Stimulated activated naive CD8-positive, alpha-beta T cell treated with anti-CD3 and anti-CD28 coated beads, Interleukin-15, amount 100 ng/mL, for 72 hours (primary cell): ENCODE measurements at regions not wholly inside any gene's neighbourhood (a gene's known extent, or its start where the extent isn't known, plus 50 kb on each side); places are given as distances from the start of the nearest gene placed in this dataset.
A peak's percentile ranks its signal among the peaks of the same experiment; 100 is the strongest.

Experiments
- ATAC-seq: fragments of 150-1000 bp; cut with Tn5 transposase; 2 replicates; pipeline ENCODE4 v1.10.0; 2021; ENCODE audit warnings: mild to moderate bottlenecking, moderate library complexity
- DNase-seq, 2 donors: peaks; one replicate each; pipeline ENCODE4 v3.0.0; 2021 to 2022
- H3K27ac Mint-ChIP-seq, 2 donors: one replicate each; pipeline ENCODE4 v1.8.0; 2022; ENCODE audit warnings: mild to moderate bottlenecking in 2 of 2, mixed read lengths in 2 of 2, moderate library complexity in 2 of 2
- H3K27me3 Mint-ChIP-seq: one replicate; pipeline ENCODE4 v1.8.0; 2022; ENCODE audit warnings: mixed read lengths
- H3K4me1 Mint-ChIP-seq: one replicate; pipeline ENCODE4 v1.8.0; 2022; ENCODE audit warnings: mild to moderate bottlenecking, mixed read lengths
- H3K4me3 Mint-ChIP-seq, 2 donors: one replicate each; pipeline ENCODE4 v1.8.0; 2022; ENCODE audit warnings: mild to moderate bottlenecking in 2 of 2, mixed read lengths in 2 of 2, moderate library complexity in 1 of 2
- H3K9me3 Mint-ChIP-seq, 2 donors: one replicate each; pipeline ENCODE4 v1.8.0; 2022; ENCODE audit warnings: mixed read lengths in 2 of 2

GRCh38 chr2:129619471-129619870 is 360.0 kb upstream of the RAB6C start:
- Mint-ChIP-seq H3K4me3 (no peak overlapping the region), H3K27me3 (peaks cover 16% of the 10 kb centered on the region), H3K4me1 (no peaks in the 10 kb centered on the region), H3K27ac (no peak overlapping the region), H3K9me3 (no peaks in the 10 kb centered on the region)
- DNase-seq (no peak), ATAC-seq (no peak)

GRCh38 chr2:129620411-129620810 is 359.1 kb upstream of the RAB6C start:
- ATAC-seq (no peak), DNase-seq (no peak)
- H3K4me3 Mint-ChIP-seq: no peak overlapping the region
- H3K4me1 Mint-ChIP-seq: no peaks in the 10 kb centered on the region
- H3K27me3 Mint-ChIP-seq: peaks cover 10% of the 10 kb centered on the region
- H3K27ac Mint-ChIP-seq: no peak overlapping the region
- H3K9me3 Mint-ChIP-seq: peaks cover 0 to 1% of the 10 kb centered on the region in 2 donors

- no peak for DNase-seq
- no peak overlapping the region for H3K27ac Mint-ChIP-seq
Measured at GRCh38 chr2:129623783-129624182, 355.7 kb upstream of the RAB6C start.

DNA sequence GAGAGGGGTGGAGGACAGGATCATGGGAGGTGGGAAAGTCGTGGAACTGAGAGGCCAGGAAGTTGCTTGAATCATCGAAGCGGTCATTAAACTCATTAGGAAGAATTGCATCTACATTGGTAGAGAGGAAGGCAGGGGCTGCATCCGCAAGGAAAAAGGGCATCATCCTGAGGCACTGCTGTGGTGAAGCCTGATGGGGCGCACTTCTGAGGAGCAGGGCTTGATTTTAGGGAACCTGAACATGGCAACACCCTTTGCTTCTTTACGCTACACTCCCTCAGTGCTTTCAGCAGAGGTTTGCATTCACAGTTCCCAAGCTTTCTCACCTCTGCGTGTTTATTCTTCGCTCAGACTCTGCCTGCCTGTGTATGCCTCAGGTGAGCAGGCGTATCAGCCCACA is 352.0 kb upstream of the RAB6C start:
- no peak overlapping the region for H3K27ac Mint-ChIP-seq

More at GRCh38 chr2:129623783-129624182, 355.7 kb upstream of the RAB6C start:
- H3K4me1 Mint-ChIP-seq: no peaks in the 10 kb centered on the region
- ATAC-seq: no peak
- no peak overlapping the region for H3K4me3 Mint-ChIP-seq
- H3K9me3 Mint-ChIP-seq: peaks cover 0 to 14% of the 10 kb centered on the region in 2 donors
- H3K27me3 Mint-ChIP-seq: no peaks in the 10 kb centered on the region

GRCh38 chr2:129636692-129637091 is 342.8 kb upstream of the RAB6C start:
- Mint-ChIP-seq H3K27me3 (no peaks in the 10 kb centered on the region), H3K27ac (peak overlapping the region in 1 of 2 donors; percentile 1), H3K4me1 (no peaks in the 10 kb centered on the region), H3K9me3 (no peaks in the 10 kb centered on the region), H3K4me3 (no peak overlapping the region)
- ATAC-seq (peak; percentile 28), DNase-seq (no peak)

More for the DNA sequence above, 352.0 kb upstream of the RAB6C start:
- DNase-seq: no peak
- no peaks in the 10 kb centered on the region for H3K27me3 Mint-ChIP-seq
- no peak overlapping the region for H3K4me3 Mint-ChIP-seq
- ATAC-seq: no peak
- no peaks in the 10 kb centered on the region for H3K4me1 Mint-ChIP-seq
- peaks cover 0 to 20% of the 10 kb centered on the region in 2 donors for H3K9me3 Mint-ChIP-seq

- Mint-ChIP-seq H3K9me3 (no peaks in the 10 kb centered on the region), H3K27me3 (no peaks in the 10 kb centered on the region), H3K4me3 (no peak overlapping the region), H3K27ac (no peak overlapping the region), H3K4me1 (no peaks in the 10 kb centered on the region)
- no peak for ATAC-seq
- DNase-seq: no peak
Measured at GRCh38 chr2:129641371-129641770, 338.1 kb upstream of the RAB6C start.

GRCh38 chr2:129642526-129643043 is 336.9 kb upstream of the RAB6C start:
- ATAC-seq: no peak
- no peak for DNase-seq

DNA sequence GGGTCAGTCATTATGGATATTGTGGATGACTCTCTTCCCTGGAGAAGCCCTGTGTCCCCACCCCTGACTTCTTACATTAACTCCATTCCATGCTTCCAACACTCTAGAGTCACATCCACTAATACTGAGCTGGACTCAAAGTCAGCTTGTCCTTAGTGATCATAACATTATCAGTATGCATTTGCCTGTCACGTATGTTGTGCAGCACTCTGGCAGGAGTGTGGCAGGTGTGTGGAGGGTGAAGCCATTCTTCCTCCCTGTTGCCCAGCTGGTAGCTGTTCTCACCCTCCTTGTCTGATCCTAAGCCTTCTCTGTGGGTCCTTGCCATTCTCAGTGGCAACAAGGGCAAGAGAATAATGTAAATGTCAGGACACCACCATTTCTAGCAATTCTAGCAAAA is 334.1 kb upstream of the RAB6C start:
- Mint-ChIP-seq H3K27me3 (no peaks in the 10 kb centered on the region), H3K9me3 (no peaks in the 10 kb centered on the region)

More at GRCh38 chr2:129642526-129643043, 336.9 kb upstream of the RAB6C start:
- Mint-ChIP-seq H3K27ac (no peak overlapping the region), H3K27me3 (no peaks in the 10 kb centered on the region), H3K9me3 (no peaks in the 10 kb centered on the region), H3K4me1 (no peaks in the 10 kb centered on the region), H3K4me3 (no peak overlapping the region)

DNA sequence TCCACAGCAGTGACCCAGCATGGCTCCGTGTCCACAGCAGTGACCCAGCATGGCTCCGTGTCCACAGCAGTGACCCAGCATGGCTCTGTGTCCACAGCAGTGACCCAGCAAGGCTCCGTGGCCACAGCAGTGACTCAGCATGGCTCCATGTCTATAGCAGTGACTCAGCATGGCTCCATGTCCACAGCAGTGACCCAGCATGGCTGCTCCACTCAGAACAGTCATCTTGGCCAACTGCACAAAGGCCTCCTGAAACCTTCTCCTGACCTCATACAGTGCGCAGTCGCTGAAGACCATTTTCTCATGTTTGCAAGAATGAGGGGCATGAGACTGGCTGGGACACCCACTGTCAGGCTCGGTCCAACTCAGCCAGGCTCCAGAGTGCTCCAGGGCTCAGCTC is 333.4 kb upstream of the RAB6C start:
- Mint-ChIP-seq H3K4me3 (no peak overlapping the region), H3K27ac (no peak overlapping the region), H3K4me1 (no peaks in the 10 kb centered on the region), H3K9me3 (no peaks in the 10 kb centered on the region), H3K27me3 (no peaks in the 10 kb centered on the region)
- DNase-seq (no peak), ATAC-seq (no peak)

More for the DNA sequence above, 334.1 kb upstream of the RAB6C start:
- H3K27ac Mint-ChIP-seq: no peak overlapping the region
- no peaks in the 10 kb centered on the region for H3K4me1 Mint-ChIP-seq
- no peak overlapping the region for H3K4me3 Mint-ChIP-seq
- DNase-seq (no peak), ATAC-seq (no peak)

- Mint-ChIP-seq H3K4me3 (no peak overlapping the region), H3K4me1 (no peaks in the 10 kb centered on the region), H3K9me3 (peaks cover 0 to under 1% of the 10 kb centered on the region in 2 donors), H3K27me3 (no peaks in the 10 kb centered on the region), H3K27ac (no peak overlapping the region)
- no peak for DNase-seq
- ATAC-seq: no peak
Measured at GRCh38 chr2:129653246-129653645, 326.2 kb upstream of the RAB6C start.

- Mint-ChIP-seq H3K27me3 (peaks cover 11% of the 10 kb centered on the region), H3K27ac (no peak overlapping the region), H3K9me3 (peaks cover 4 to 12% of the 10 kb centered on the region in 2 donors), H3K4me3 (no peak overlapping the region), H3K4me1 (no peaks in the 10 kb centered on the region)
- DNase-seq (no peak), ATAC-seq (peak; percentile 26)
Measured at GRCh38 chr2:129654331-129654730, 325.1 kb upstream of the RAB6C start.

- DNase-seq (no peak), ATAC-seq (no peak)
- H3K9me3 Mint-ChIP-seq: peaks cover 4 to 13% of the 10 kb centered on the region in 2 donors
- H3K4me3 Mint-ChIP-seq: no peak overlapping the region
- H3K27me3 Mint-ChIP-seq: peaks cover 11% of the 10 kb centered on the region
- no peak overlapping the region for H3K27ac Mint-ChIP-seq
- H3K4me1 Mint-ChIP-seq: no peaks in the 10 kb centered on the region
Measured at GRCh38 chr2:129656081-129656598, 323.3 kb upstream of the RAB6C start.

DNA sequence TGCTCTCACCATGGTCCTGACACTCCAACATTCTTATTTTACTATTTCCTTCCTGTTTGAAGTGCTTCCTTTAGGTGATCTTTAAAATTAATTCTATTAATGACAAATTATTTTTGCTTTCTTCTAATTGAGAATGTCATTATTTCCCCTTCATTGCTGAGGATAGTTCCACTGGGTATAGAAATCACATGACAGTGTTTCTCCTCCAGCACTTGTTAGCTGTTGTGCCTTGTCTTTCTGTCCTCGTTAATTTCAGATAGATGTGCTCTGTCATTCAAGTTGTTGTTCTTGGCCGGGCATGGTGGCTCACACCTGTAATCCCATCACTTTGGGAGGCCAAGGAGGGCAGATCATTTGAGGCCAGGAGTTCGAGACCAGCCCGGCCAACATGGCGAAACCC is 321.0 kb upstream of the RAB6C start:
- Mint-ChIP-seq H3K4me1 (no peaks in the 10 kb centered on the region), H3K27ac (peak overlapping the region in 1 of 2 donors; percentile 42), H3K27me3 (peaks cover 19% of the 10 kb centered on the region), H3K4me3 (no peak overlapping the region), H3K9me3 (peaks cover 4 to 13% of the 10 kb centered on the region in 2 donors)
- ATAC-seq (no peak), DNase-seq (no peak)

GRCh38 chr2:129661935-129662334 is 317.5 kb upstream of the RAB6C start:
- peaks cover 19% of the 10 kb centered on the region for H3K27me3 Mint-ChIP-seq
- H3K27ac Mint-ChIP-seq: no peak overlapping the region
- DNase-seq: no peak
- ATAC-seq: no peak
- H3K9me3 Mint-ChIP-seq: peaks cover 8 to 21% of the 10 kb centered on the region in 2 donors
- H3K4me1 Mint-ChIP-seq: no peaks in the 10 kb centered on the region
- no peak overlapping the region for H3K4me3 Mint-ChIP-seq

- Mint-ChIP-seq H3K27ac (no peak overlapping the region), H3K4me1 (no peaks in the 10 kb centered on the region), H3K4me3 (no peak overlapping the region), H3K9me3 (peaks cover 4 to 8% of the 10 kb centered on the region in 2 donors), H3K27me3 (no peaks in the 10 kb centered on the region)
- ATAC-seq: no peak
- no peak for DNase-seq
Measured at GRCh38 chr2:129667577-129667976, 311.9 kb upstream of the RAB6C start.

DNA sequence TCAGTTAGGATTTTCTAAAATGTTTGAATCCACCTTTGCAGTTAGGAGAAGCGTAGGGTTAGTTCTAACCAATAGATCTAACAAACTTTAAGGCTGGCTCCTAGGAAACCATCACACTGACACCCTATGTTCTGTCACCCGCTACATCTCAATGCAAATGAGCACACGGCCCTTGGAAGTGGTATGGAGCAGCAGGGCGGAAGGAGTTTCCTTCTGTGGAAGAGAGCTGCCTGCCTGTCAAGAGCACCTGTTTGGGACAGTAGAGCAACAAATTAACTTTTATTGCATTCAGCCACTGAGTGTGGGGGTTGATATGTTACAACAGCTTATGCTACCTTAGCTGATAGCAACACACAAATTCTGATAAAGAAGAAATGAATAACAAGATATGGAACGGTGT is 306.9 kb upstream of the RAB6C start:
- H3K27me3 Mint-ChIP-seq: peaks cover 4% of the 10 kb centered on the region
- no peak for ATAC-seq
- no peak overlapping the region for H3K27ac Mint-ChIP-seq
- no peak for DNase-seq
- H3K4me1 Mint-ChIP-seq: no peaks in the 10 kb centered on the region
- no peak overlapping the region for H3K4me3 Mint-ChIP-seq
- no peaks in the 10 kb centered on the region for H3K9me3 Mint-ChIP-seq

DNA sequence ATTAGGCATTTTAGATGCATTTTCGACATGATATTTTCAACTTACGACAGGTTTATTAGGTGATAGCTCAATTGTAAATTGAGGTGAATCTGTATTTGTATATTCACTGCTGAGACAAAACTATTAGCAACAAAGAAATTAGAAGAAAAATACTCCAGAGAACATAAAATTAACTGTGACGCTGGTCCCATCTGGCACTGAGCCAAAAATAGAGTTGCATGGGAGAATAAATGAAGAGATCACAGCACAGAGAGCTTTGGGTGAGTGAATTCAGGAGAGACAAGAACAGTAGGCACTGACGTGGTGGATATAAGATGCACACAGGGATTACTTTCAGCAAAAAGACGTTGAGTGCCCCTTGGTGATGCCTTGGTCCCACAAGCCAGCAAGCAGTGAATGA is 306.2 kb upstream of the RAB6C start:
- H3K27me3 Mint-ChIP-seq: peaks cover 10% of the 10 kb centered on the region
- no peak for DNase-seq
- ATAC-seq: no peak
- no peaks in the 10 kb centered on the region for H3K9me3 Mint-ChIP-seq
- no peaks in the 10 kb centered on the region for H3K4me1 Mint-ChIP-seq
- H3K27ac Mint-ChIP-seq: no peak overlapping the region
- H3K4me3 Mint-ChIP-seq: no peak overlapping the region
